ENCODE measurements at regions not wholly inside any gene's neighbourhood (a gene's known extent, or its start where the extent isn't known, plus 50 kb on each side); places are given as distances from the start of the nearest gene placed in this dataset.

GRCh38 chr5:174570662-174571061 lies 153.7 kb upstream of the MSX2 start:
- DNase-seq (ENCODE audit: low read depth), result no peak
- H3K4me3 ChIP-seq (ENCODE audit: low read depth, low read length), result no peak overlapping the region
- no peak for TF ChIP-seq CTCF (IDR thresholded peaks at IDR 0.05; ENCODE audit: insufficient read depth, low read depth, low read length)

- TF ChIP-seq CTCF (IDR thresholded peaks at IDR 0.05; ENCODE audit: insufficient read depth, low read depth, low read length), result peak; percentile 68
- no peak overlapping the region for H3K4me3 ChIP-seq (ENCODE audit: low read depth, low read length)
- peak; percentile 96 for DNase-seq (ENCODE audit: low read depth)
These were observed 152.6 kb upstream of the MSX2 start for GRCh38 chr5:174571662-174572397.

- H3K4me3 ChIP-seq (ENCODE audit: low read depth, low read length), result no peak overlapping the region
- DNase-seq (ENCODE audit: low read depth), result no peak
- no peak for TF ChIP-seq CTCF (IDR thresholded peaks at IDR 0.05; ENCODE audit: insufficient read depth, low read depth, low read length)
These were observed 151.8 kb upstream of the MSX2 start for GRCh38 chr5:174572591-174572990.

GRCh38 chr5:174573221-174573994 lies 151.0 kb upstream of the MSX2 start:
- peak; percentile 26 for DNase-seq (ENCODE audit: low read depth)
- no peak for TF ChIP-seq CTCF (IDR thresholded peaks at IDR 0.05; ENCODE audit: insufficient read depth, low read depth, low read length)
- H3K4me3 ChIP-seq (ENCODE audit: low read depth, low read length), result no peak overlapping the region

- no peak for TF ChIP-seq CTCF (IDR thresholded peaks at IDR 0.05; ENCODE audit: insufficient read depth, low read depth, low read length)
- DNase-seq (ENCODE audit: low read depth), result no peak
These were observed 149.3 kb upstream of the MSX2 start for GRCh38 chr5:174575043-174575442.

GRCh38 chr5:174576042-174576441 lies 148.3 kb upstream of the MSX2 start:
- DNase-seq (ENCODE audit: low read depth), result no peak
- no peak for TF ChIP-seq CTCF (IDR thresholded peaks at IDR 0.05; ENCODE audit: insufficient read depth, low read depth, low read length)
- H3K4me3 ChIP-seq (ENCODE audit: low read depth, low read length), result no peak overlapping the region

More at GRCh38 chr5:174575043-174575442, 149.3 kb upstream of the MSX2 start:
- no peak overlapping the region for H3K4me3 ChIP-seq (ENCODE audit: low read depth, low read length)
